ENCODE measurements at regions not wholly inside any gene's neighbourhood (a gene's known extent, or its start where the extent isn't known, plus 50 kb on each side); places are given as distances from the start of the nearest gene placed in this dataset.

DNA sequence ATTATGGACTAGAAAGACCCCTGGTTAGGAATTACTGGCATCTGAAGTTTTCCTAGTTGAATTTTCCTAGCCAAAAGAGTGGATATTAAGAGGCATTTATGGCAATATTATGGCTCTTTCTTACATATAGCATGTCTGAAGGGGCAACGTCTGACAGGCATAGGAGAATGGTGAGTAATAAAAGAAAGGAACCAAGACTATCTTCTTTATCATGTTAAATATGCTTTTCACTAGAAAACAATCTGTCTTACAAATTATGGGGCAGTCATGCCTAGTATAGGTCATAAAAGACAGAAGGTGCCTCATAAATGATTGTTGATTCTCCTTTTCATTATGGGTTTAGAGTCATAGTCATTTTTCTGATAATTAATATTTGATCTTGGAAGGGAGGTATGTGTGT lies 431.1 kb upstream of the HTR2C start:
- no peaks in the 10 kb centered on the region for H3K27me3 Mint-ChIP-seq (ENCODE audit: unreplicated experiment)
- peaks cover 2% of the 10 kb centered on the region for H3K9me3 Mint-ChIP-seq (ENCODE audit: low read depth, unreplicated experiment)
- no TSS peak for BruUV-seq (replicated peaks)
- no peaks in the 10 kb centered on the region for H3K4me1 Mint-ChIP-seq (ENCODE audit: low read depth, unreplicated experiment)
- DNase-seq = no peak
- intact Hi-C loops (cut with micrococcal nuclease; ENCODE audit: unreplicated experiment) = no loop called here
- CTCF ChIA-PET = no interaction called here
- H3K36me3 Mint-ChIP-seq (ENCODE audit: insufficient read depth, unreplicated experiment) = no peaks in the 10 kb centered on the region
- no peak overlapping the region for H3K27ac Mint-ChIP-seq (ENCODE audit: unreplicated experiment)
- no peak overlapping the region for H3K4me3 Mint-ChIP-seq (ENCODE audit: low read depth, unreplicated experiment)
- TF ChIP-seq, protein P1, sequence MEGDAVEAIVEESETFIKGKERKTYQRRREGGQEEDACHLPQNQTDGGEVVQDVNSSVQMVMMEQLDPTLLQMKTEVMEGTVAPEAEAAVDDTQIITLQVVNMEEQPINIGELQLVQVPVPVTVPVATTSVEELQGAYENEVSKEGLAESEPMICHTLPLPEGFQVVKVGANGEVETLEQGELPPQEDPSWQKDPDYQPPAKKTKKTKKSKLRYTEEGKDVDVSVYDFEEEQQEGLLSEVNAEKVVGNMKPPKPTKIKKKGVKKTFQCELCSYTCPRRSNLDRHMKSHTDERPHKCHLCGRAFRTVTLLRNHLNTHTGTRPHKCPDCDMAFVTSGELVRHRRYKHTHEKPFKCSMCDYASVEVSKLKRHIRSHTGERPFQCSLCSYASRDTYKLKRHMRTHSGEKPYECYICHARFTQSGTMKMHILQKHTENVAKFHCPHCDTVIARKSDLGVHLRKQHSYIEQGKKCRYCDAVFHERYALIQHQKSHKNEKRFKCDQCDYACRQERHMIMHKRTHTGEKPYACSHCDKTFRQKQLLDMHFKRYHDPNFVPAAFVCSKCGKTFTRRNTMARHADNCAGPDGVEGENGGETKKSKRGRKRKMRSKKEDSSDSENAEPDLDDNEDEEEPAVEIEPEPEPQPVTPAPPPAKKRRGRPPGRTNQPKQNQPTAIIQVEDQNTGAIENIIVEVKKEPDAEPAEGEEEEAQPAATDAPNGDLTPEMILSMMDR (IDR thresholded peaks at IDR 0.05; ENCODE audit: unreplicated experiment) = no peak

DNA sequence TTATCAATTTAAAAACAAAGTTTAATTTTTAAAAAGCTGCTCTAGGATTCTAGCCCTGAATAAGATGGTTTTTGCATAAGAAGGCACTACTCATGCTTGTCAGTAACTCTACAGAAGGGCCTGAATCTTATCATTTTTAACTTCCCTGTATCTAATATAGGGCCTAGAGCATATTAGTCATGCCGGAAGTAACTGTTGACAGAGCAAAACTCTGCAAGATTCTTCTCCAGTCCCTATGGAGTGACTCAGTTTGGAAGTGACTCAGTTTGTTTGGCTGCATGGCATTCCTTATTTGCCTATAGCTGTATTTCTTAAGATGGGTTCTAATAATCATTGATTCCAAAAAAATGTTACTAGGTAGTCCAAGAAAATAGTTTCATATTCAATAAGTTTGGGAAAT lies 431.8 kb upstream of the HTR2C start:
- H3K9me3 Mint-ChIP-seq (ENCODE audit: low read depth, unreplicated experiment) = peaks cover 2% of the 10 kb centered on the region
- TF ChIP-seq, protein P1 (IDR thresholded peaks at IDR 0.05; ENCODE audit: unreplicated experiment) = no peak
- no peak overlapping the region for H3K4me3 Mint-ChIP-seq (ENCODE audit: low read depth, unreplicated experiment)
- no peaks in the 10 kb centered on the region for H3K27me3 Mint-ChIP-seq (ENCODE audit: unreplicated experiment)
- DNase-seq = no peak
- intact Hi-C loops (cut with micrococcal nuclease; ENCODE audit: unreplicated experiment) = no loop called here
- H3K27ac Mint-ChIP-seq (ENCODE audit: unreplicated experiment) = no peak overlapping the region
- CTCF ChIA-PET = no interaction called here
- H3K36me3 Mint-ChIP-seq (ENCODE audit: insufficient read depth, unreplicated experiment) = no peaks in the 10 kb centered on the region
- BruUV-seq (replicated peaks) = no TSS peak
- H3K4me1 Mint-ChIP-seq (ENCODE audit: low read depth, unreplicated experiment) = no peaks in the 10 kb centered on the region

DNA sequence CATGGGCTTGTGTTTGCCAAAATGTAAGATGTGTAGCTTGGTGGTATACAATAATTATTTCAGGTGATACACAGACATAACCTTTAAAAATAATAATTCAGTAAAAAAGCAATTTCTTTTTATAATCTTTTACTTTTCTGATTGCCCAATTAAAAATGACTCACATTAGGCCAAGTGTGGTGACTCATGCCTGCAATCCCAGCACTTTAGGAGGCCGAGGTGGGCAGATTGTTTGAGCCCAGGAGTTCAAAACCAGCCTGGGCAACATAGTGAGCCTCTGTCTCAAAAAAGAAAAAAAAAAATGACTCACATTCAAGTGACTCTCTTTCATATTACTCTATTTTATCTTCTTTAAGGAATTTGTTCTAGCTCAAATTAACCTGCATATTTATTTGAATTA lies 449.4 kb upstream of the HTR2C start:
- TF ChIP-seq, protein P1 (IDR thresholded peaks at IDR 0.05; ENCODE audit: unreplicated experiment) = no peak
- no TSS peak for BruUV-seq (replicated peaks)
- intact Hi-C loops (cut with micrococcal nuclease; ENCODE audit: unreplicated experiment) = no loop called here
- Mint-ChIP-seq H3K4me1 (ENCODE audit: low read depth, unreplicated experiment) (no peaks in the 10 kb centered on the region), H3K36me3 (ENCODE audit: insufficient read depth, unreplicated experiment) (no peaks in the 10 kb centered on the region), H3K27me3 (ENCODE audit: unreplicated experiment) (no peaks in the 10 kb centered on the region), H3K9me3 (ENCODE audit: low read depth, unreplicated experiment) (peaks cover 3% of the 10 kb centered on the region), H3K27ac (ENCODE audit: unreplicated experiment) (no peak overlapping the region), H3K4me3 (ENCODE audit: low read depth, unreplicated experiment) (no peak overlapping the region)
- DNase-seq = no peak
- CTCF ChIA-PET = no interaction called here

DNA sequence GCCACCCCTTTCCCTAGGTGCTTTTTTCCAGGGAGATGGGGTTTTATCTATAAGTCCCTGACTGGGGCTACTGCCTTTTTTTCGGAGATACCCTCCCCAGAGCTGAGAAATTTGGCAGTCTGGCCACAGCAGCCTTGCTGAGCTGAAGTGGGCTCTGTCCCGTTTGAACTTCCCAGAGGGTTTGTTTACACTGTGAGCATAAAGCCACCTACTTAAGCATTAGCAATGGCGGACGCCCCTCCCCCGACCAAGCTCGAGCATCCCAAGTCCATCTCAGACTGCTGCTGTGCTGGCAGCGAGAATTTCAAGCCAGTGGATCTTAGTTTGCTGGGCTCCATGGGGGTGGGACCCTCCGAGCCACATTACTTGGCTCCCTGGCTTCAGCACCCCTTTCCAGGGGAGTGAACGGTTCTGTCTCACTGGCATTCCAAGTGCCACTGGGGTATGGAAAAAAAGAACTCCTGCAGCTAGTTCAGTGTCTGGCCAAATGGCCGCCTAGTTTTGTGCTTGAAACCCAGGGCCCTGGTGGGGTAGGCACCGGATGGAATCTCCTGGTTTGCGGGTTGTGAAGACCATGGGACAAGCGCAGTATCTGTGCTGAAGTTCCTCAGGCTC lies 456.4 kb upstream of the HTR2C start:
- no peak overlapping the region for H3K27ac Mint-ChIP-seq (ENCODE audit: unreplicated experiment)

More for the DNA sequence above, 456.4 kb upstream of the HTR2C start:
- no peak for DNase-seq
- Mint-ChIP-seq H3K4me3 (ENCODE audit: low read depth, unreplicated experiment) (no peak overlapping the region), H3K9me3 (ENCODE audit: low read depth, unreplicated experiment) (peaks cover 3% of the 10 kb centered on the region), H3K27me3 (ENCODE audit: unreplicated experiment) (no peaks in the 10 kb centered on the region), H3K4me1 (ENCODE audit: low read depth, unreplicated experiment) (no peaks in the 10 kb centered on the region), H3K36me3 (ENCODE audit: insufficient read depth, unreplicated experiment) (no peaks in the 10 kb centered on the region)
- intact Hi-C loops (cut with micrococcal nuclease; ENCODE audit: unreplicated experiment) = no loop called here
- TF ChIP-seq, protein P1 (IDR thresholded peaks at IDR 0.05; ENCODE audit: unreplicated experiment) = no peak
- CTCF ChIA-PET = no interaction called here
- no TSS peak for BruUV-seq (replicated peaks)

Measured in Calu3 (cell line).